HUES64 (cell line): ENCODE measurements at regions not wholly inside any gene's neighbourhood (a gene's known extent, or its start where the extent isn't known, plus 50 kb on each side); places are given as distances from the start of the nearest gene placed in this dataset.
"Not testable (repeated sequence)": the region's sequence is repeated elsewhere in the genome, so short reads cannot be mapped to it uniquely, and the experiment has no call there.

Source experiments
- H3K27ac ChIP-seq: 2 replicates; pipeline ENCODE4 v1.7.0; 2013; ENCODE audit warnings: low read depth, low read length, inconsistent platforms
- H3K27me3 ChIP-seq: 2 replicates; pipeline ENCODE4 v1.6.1; 2013; ENCODE audit warnings: mild to moderate bottlenecking, low read length; ENCODE audit not compliant: insufficient read depth
- H3K36me3 ChIP-seq: 2 replicates; pipeline ENCODE4 v1.6.1; 2013; ENCODE audit warnings: mild to moderate bottlenecking, low read length; ENCODE audit not compliant: insufficient read depth
- H3K4me1 ChIP-seq: 2 replicates; pipeline ENCODE4 v1.6.1; 2013; ENCODE audit warnings: mild to moderate bottlenecking, low read length, moderate library complexity; ENCODE audit not compliant: insufficient read depth
- H3K4me3 ChIP-seq: 2 replicates; pipeline ENCODE4 v1.5.1; 2013; ENCODE audit warnings: mild to moderate bottlenecking, low read length, moderate library complexity
- H3K9ac ChIP-seq: 2 replicates; pipeline ENCODE4 v1.6.1; 2013; ENCODE audit warnings: mild to moderate bottlenecking, low read depth, low read length
- H3K9me3 ChIP-seq: 2 replicates; pipeline ENCODE4 v1.6.1; 2013; ENCODE audit warnings: low read depth, low read length; ENCODE audit not compliant: insufficient read depth
- WGBS: fragments of 150-250, 120-280 bp; methylation state at CpG from one replicate; pipeline ENCODE4 v1.1.7; 2013; ENCODE audit warnings: missing lambda C conversion rate; 5-methylcytosine and 5-hydroxymethylcytosine counted together

DNA sequence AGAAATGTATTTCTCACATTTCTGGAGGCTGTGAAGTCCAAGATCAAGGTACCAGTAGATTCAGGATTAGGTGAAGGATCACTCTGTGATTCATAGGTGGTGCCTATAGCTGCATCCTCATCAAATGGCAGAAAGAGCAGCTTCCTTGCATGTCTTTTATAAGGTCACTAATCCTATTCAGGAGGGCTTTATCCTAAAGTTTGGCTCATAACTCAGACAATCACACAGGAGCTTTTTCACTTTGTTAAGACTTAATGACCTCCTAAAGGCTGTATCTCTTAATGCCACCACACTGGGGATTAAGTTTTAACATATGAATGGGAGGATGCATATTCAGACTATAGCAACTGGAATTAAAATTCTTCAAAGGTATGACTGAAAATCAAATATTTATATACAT lies 861.1 kb downstream of the DACH1 start:
- H3K4me1 ChIP-seq: no peaks in the 10 kb centered on the region
- no peak overlapping the region for H3K27ac ChIP-seq
- no peak overlapping the region for H3K4me3 ChIP-seq
- H3K9ac ChIP-seq: no peak overlapping the region
- no peaks in the 10 kb centered on the region for H3K27me3 ChIP-seq
- H3K9me3 ChIP-seq: no peaks in the 10 kb centered on the region
- H3K36me3 ChIP-seq: no peaks in the 10 kb centered on the region

DNA sequence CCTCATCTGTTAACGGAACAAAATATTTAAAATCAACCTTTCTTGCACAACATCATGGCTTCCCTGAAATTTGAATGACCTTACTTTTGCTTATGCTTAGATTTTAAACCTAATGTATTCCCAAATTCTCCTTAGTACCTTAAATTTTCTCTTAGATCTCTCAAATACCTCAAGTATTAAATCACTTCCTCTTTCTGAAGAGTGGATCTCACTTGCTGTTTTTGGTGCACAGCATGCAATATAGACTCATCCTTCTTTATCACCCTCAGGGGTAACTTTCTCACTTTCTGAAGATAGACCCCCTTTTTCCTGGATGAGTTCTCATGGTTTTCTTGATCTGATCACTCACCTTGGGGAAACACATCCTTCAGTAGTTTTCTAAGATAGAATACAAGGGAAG lies 871.7 kb downstream of the DACH1 start:
- Histone ChIP-seq H3K9me3 (no peaks in the 10 kb centered on the region), H3K27me3 (no peaks in the 10 kb centered on the region), H3K4me3 (no peak overlapping the region), H3K9ac (no peak overlapping the region), H3K27ac (no peak overlapping the region), H3K4me1 (no peaks in the 10 kb centered on the region), H3K36me3 (no peaks in the 10 kb centered on the region)
- WGBS: 89% methylated on average over 1 of the region's 1 CpG

DNA sequence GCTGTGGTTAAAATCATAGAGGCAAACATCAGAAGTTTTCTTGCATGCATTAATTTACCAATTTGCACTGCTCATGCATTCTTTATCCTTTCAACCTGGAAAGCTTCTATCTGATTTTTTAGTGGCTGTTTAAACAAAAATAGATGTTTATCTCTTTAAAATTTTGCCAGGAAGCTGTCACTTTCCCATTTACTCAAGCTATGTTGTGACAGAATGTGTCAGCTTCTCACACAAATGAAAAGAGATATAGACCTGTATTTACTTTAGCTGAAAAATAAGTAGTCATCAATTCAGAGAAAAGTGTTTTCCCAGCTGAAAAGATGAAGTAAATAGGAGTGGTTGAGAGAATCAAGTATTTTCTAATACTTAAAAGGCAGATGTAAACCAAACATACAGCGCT lies 872.8 kb downstream of the DACH1 start:
- Histone ChIP-seq H3K4me1 (no peaks in the 10 kb centered on the region), H3K9me3 (no peaks in the 10 kb centered on the region), H3K27me3 (no peaks in the 10 kb centered on the region), H3K36me3 (no peaks in the 10 kb centered on the region), H3K9ac (no peak overlapping the region), H3K4me3 (no peak overlapping the region), H3K27ac (no peak overlapping the region)
- WGBS: 91% methylated on average over 1 of the region's 1 CpG

DNA sequence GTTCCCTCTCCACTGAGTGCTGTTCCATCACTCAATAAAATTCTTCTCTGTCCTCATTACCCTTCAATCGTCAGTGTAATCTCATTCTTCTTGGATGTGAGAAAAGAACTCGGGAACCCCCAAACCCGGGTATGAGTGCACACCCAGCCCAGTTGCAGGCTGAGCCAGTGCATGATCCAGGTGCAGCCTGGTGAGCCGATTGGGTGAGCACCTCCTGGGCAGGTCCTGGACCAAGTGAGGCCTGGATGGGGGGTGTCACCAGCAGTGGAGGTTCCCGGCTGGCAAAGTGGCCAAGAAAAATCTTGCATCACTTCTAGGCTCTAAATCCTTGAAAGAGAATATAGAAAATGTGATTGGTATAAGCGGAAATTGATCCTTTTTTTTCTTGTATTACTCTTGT lies 878.8 kb upstream of the KLHL1 start:
- no peak overlapping the region for H3K4me3 ChIP-seq
- H3K27me3 ChIP-seq: no peaks in the 10 kb centered on the region
- H3K9me3 ChIP-seq: 0 out of 2 replicates have a peak, but pooled peaks cover 3% of the 10 kb centered on the region
- no peak overlapping the region for H3K27ac ChIP-seq
- H3K9ac ChIP-seq: no peak overlapping the region
- no peaks in the 10 kb centered on the region for H3K4me1 ChIP-seq
- no peaks in the 10 kb centered on the region for H3K36me3 ChIP-seq
- 93% methylated on average over 6 of the region's 6 CpGs for WGBS

DNA sequence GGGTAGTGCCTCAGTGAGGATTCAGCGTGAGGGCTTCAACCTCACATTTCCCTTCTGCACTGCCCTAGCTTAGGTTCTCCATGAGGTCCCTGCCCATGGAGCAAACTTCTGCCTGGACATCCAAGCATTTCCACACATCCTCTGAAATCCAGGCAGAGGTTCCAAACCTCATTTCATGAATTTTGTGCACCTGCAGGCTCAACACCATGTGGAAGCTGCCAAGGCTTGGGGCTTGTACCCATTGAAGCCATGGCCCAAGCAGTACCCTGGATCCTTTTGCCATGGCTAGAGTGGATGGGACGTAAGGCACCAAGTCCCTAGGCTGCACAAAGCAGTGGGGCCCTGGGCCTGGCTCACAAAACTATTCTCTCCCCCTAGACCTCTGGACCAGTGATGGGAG lies 877.1 kb upstream of the KLHL1 start:
- no peak overlapping the region for H3K27ac ChIP-seq
- H3K4me1 ChIP-seq: no peaks in the 10 kb centered on the region
- H3K27me3 ChIP-seq: no peaks in the 10 kb centered on the region
- 0 out of 2 replicates have a peak, but pooled peaks cover 3% of the 10 kb centered on the region for H3K9me3 ChIP-seq
- no peak overlapping the region for H3K9ac ChIP-seq
- no peaks in the 10 kb centered on the region for H3K36me3 ChIP-seq
- 90% methylated on average over 2 of the region's 2 CpGs for WGBS
- no peak overlapping the region for H3K4me3 ChIP-seq

DNA sequence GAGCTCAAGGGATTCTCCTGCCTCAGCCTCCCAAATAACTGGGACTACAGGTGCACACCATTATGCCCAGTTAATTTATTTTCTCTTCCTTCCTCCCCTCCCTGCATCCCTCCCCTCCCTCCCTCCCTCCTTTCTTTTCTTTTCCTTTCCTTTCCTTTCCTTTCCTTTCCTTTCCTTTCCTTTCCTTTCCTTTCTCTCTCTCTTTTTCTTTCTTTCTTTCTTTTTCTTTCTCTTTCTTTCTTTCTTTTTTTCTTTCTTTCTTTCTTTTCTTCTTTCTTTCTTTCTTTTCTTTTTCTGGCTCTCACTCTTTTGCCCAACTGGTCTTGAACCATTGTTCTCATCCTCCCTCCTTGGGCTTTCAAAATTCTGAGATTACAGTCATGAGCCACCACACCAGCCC lies 873.0 kb upstream of the KLHL1 start:
- not testable (repeated sequence) for H3K4me1 ChIP-seq, H3K9me3 ChIP-seq, H3K27ac ChIP-seq, H3K4me3 ChIP-seq, H3K36me3 ChIP-seq, H3K9ac ChIP-seq, H3K27me3 ChIP-seq

DNA sequence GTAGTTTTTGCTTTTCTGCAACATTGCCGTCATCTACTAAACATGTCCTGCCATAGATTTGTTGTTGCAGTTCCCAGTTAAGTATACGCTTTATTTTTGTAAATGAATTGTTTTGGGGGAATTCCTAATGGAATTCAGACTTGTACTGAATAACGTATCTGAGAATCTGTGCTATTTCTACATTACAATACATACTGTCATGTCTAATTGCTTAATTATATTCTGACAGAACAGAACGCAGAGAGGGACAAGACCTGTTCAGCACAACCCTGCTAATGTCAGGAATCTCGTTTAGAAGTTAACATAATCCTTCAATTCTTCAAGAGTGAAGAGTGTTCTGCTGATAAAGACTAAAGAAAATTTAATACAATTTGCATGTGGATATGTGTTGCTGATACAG lies 861.1 kb upstream of the KLHL1 start:
- no peak overlapping the region for H3K9ac ChIP-seq
- H3K27ac ChIP-seq: no peak overlapping the region
- H3K4me3 ChIP-seq: no peak overlapping the region
- H3K4me1 ChIP-seq: no peaks in the 10 kb centered on the region
- no peaks in the 10 kb centered on the region for H3K27me3 ChIP-seq
- WGBS: 88% methylated on average over 4 of the region's 5 CpGs
- no peaks in the 10 kb centered on the region for H3K36me3 ChIP-seq
- no peaks in the 10 kb centered on the region for H3K9me3 ChIP-seq

DNA sequence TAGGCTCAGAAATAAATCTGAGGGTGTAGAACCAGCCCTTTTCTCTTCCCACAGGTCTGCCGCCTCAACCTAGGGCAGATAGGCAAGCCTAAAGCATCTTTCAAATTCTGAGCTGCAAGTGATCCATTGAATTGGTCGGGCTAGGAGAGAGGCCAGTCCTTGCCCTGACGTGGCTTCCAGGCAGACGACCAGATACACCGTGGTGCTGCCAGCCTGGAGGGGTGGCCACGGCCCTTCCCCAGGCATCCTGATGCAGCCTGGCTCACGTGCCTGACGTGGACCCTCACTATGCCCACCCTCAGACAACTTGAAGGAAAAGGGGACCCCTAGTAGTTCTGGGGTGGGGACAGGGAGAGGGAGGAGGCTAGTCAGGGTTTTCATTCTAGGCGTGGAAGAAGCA lies 859.3 kb upstream of the KLHL1 start:
- H3K27me3 ChIP-seq: no peaks in the 10 kb centered on the region
- H3K4me3 ChIP-seq: no peak overlapping the region
- no peaks in the 10 kb centered on the region for H3K4me1 ChIP-seq
- 96% methylated on average over 9 of the region's 9 CpGs for WGBS
- H3K36me3 ChIP-seq: no peaks in the 10 kb centered on the region
- H3K27ac ChIP-seq: no peak overlapping the region
- H3K9me3 ChIP-seq: no peaks in the 10 kb centered on the region
- H3K9ac ChIP-seq: no peak overlapping the region

DNA sequence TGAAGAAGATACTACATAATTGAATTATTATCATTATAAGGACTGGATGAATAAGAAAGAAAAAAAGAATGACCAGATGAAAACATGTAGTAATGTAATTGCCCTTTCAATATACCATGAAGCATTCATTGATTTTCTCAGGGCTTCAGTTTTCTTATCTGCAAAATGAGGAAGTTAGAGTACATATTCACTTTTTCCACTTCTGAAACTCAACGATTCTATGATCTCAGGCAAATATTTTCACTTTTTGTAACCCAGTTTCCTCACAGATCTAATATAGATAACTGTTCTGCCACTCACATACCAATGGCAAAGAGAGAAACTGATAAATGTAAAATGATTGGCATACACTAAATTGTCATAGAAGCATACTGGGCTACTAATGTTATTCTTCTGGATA lies 856.6 kb upstream of the KLHL1 start:
- 90% methylated on average over 1 of the region's 1 CpG for WGBS
- H3K27ac ChIP-seq: no peak overlapping the region
- no peak overlapping the region for H3K4me3 ChIP-seq
- no peaks in the 10 kb centered on the region for H3K4me1 ChIP-seq
- no peaks in the 10 kb centered on the region for H3K36me3 ChIP-seq
- H3K9me3 ChIP-seq: no peaks in the 10 kb centered on the region
- H3K9ac ChIP-seq: no peak overlapping the region
- H3K27me3 ChIP-seq: no peaks in the 10 kb centered on the region

DNA sequence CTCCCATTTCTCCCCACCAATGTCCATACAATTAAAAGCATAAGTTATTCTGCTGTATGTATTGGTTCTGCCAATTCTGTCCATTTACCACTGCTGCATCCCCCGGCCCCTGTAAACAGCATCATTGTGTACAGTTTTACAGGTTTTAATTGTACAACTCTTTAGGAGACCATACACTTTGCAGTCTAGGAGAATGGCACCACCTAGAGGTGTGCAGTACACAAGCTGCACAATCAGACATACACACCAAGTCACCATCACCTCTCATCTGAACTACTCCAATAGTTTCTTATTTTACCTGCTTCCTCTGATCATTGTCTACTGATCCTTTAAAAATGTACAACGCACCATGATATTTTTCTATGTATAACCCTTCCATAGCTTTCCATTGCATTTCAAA lies 855.9 kb upstream of the KLHL1 start:
- Histone ChIP-seq H3K36me3 (no peaks in the 10 kb centered on the region), H3K27me3 (no peaks in the 10 kb centered on the region), H3K4me1 (no peaks in the 10 kb centered on the region), H3K9ac (no peak overlapping the region), H3K4me3 (no peak overlapping the region), H3K9me3 (no peaks in the 10 kb centered on the region), H3K27ac (no peak overlapping the region)
- WGBS: 91% methylated on average over 2 of the region's 2 CpGs

DNA sequence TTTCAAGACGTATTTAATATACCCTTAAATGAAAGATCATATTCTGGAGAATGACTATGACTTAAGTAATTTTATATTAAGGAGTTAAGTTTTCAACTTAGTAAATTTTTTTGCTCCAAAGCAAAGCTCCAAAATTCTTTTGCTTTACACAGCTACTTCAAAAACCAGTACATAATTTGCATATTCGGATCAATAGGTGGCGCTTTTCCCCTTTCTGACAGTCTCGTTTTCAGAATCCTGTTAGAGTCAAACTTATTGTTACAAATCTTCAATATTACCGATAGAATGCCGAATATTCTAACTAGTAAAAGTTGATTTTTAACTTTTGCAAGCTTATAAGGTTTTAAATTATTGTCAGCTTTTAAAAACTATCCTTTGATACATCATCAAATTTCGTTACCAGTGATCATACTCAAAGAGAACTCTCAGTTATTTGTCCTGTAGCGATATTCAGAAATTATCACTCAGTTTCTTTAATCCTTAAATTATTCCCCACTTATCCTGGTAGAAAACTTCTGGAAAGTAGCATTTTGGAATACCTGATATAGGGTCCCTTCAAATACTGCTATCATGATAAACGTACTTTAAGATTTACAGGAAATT lies 852.7 kb upstream of the KLHL1 start:
- H3K9ac ChIP-seq: no peak overlapping the region
- no peak overlapping the region for H3K27ac ChIP-seq
- H3K36me3 ChIP-seq: no peaks in the 10 kb centered on the region
- no peaks in the 10 kb centered on the region for H3K4me1 ChIP-seq
- no peaks in the 10 kb centered on the region for H3K27me3 ChIP-seq
- H3K4me3 ChIP-seq: no peak overlapping the region
- no peaks in the 10 kb centered on the region for H3K9me3 ChIP-seq
- 46% methylated on average over 5 of the region's 9 CpGs for WGBS

DNA sequence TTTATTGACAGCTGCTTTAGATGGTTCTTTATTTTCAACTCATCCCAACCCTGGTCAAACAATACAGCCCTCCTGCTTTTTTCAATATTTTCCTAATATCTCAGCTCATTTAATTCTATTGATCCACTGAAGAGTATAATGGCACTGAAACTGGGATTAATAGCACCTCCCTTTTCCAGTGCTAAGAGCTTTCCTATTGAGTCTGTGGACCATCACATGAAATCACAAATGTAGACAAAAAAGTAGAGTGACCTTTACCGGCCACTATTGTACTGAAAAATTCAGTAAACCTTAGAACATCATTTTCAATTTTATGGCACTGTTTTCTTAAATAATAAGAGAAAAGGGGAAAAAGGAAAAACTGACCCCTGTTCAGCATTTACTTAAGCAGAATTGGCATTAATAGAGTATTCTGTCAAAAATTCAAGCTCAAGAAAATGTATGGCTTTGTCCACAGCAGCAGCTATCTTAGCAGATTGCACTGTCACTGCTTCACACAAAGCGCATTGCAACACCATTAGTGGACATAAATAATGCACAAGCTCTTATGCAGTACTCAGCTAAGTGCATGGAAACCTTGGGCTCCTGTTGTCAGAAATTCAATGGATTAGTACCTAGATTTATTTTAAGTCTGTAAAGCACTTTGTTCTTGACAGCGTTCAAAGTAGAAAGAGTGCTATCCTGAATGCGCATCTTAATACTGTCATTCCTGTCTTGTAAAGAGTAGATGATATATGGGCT lies 851.0 kb upstream of the KLHL1 start:
- 84% methylated on average over 4 of the region's 4 CpGs for WGBS
- Histone ChIP-seq H3K4me3 (no peak overlapping the region), H3K27me3 (no peaks in the 10 kb centered on the region), H3K4me1 (no peaks in the 10 kb centered on the region), H3K36me3 (no peaks in the 10 kb centered on the region), H3K27ac (no peak overlapping the region), H3K9me3 (no peaks in the 10 kb centered on the region), H3K9ac (no peak overlapping the region)
